IMR-90 (cell line): ENCODE measurements at regions not wholly inside any gene's neighbourhood (a gene's known extent, or its start where the extent isn't known, plus 50 kb on each side); places are given as distances from the start of the nearest gene placed in this dataset.

Experiments
- ATAC-seq: fragments of 200-7000 bp; cut with Tn5 transposase; 2 replicates; pipeline ENCODE4 v1.9.1; 2020; ENCODE audit warnings: low read depth, mild to moderate bottlenecking, moderate library complexity
- BruUV-seq: library from RNA; stranded (reverse); fragments of 400-500 nt; replicated peaks from 2 replicates; lab custom pipeline; 2021; lab: Mats Ljungman, UMichigan
- CTCF ChIA-PET: fragments of 300-600 bp; formaldehyde crosslinking; extraction: SDS; loops from one replicate; lab custom pipeline; 2021; ENCODE audit warnings: antibody characterized with exemption; lab: Yijun Ruan, JAX
- POLR2A ChIA-PET: fragments of 300-600 bp; sonication (Branson Sonifier 250); formaldehyde crosslinking; loops from one replicate; lab custom pipeline; 2022; ENCODE audit warnings: antibody characterized with exemption; ENCODE audit not compliant: unreplicated experiment; lab: Charles Lee
- DNase-seq: peaks from one replicate; pipeline ENCODE4 v3.0.0; 2013
- H2AFZ ChIP-seq: replicated peaks from 2 replicates; pipeline ENCODE3; 2013; ENCODE audit warnings: low read length, mild to moderate bottlenecking; ENCODE audit not compliant: poor library complexity
- H2AK5ac ChIP-seq: 2 replicates; pipeline ENCODE4 v1.6.1; 2013; ENCODE audit warnings: low read depth, low read length, inconsistent platforms
- H2AK9ac ChIP-seq: replicated peaks from 2 replicates; pipeline ENCODE3; 2013; ENCODE audit warnings: mild to moderate bottlenecking, low read depth, low read length, moderate library complexity; ENCODE audit not compliant: poor library complexity
- H2BK120ac ChIP-seq: 2 replicates; pipeline ENCODE4 v1.6.1; 2013; ENCODE audit warnings: low read depth, low read length, inconsistent platforms
- H2BK15ac ChIP-seq: 3 replicates; pipeline ENCODE4 v1.6.1; 2013; ENCODE audit warnings: low read depth, low read length, inconsistent platforms
- H2BK20ac ChIP-seq: 2 replicates; pipeline ENCODE4 v1.6.1; 2013; ENCODE audit warnings: low read depth, mild to moderate bottlenecking, inconsistent platforms, low read length, moderate library complexity
- H2BK5ac ChIP-seq: 2 replicates; pipeline ENCODE4 v1.6.1; 2013; ENCODE audit warnings: mild to moderate bottlenecking, low read depth, low read length, inconsistent platforms; ENCODE audit not compliant: poor library complexity, severe bottlenecking
- H3K14ac ChIP-seq: replicated peaks from 2 replicates; pipeline ENCODE4 v1.6.1; 2013; ENCODE audit warnings: low read depth, low read length, inconsistent platforms
- H3K18ac ChIP-seq: 2 replicates; pipeline ENCODE4 v1.6.1; 2013; ENCODE audit warnings: low read depth, low read length, control low read depth
- H3K23ac ChIP-seq: 2 replicates; pipeline ENCODE4 v1.6.1; 2013; ENCODE audit warnings: low read depth, low read length, inconsistent platforms
- H3K27ac ChIP-seq: 2 replicates; pipeline ENCODE4 v1.5.1; 2013; ENCODE audit warnings: mild to moderate bottlenecking, control low read depth, low read length; ENCODE audit not compliant: insufficient read depth
- H3K27me3 ChIP-seq: 2 replicates; pipeline ENCODE4 v1.6.1; 2013; ENCODE audit warnings: low read length; ENCODE audit not compliant: control insufficient read depth, insufficient read depth
- H3K36me3 ChIP-seq: 2 replicates; pipeline ENCODE4 v1.6.1; 2013; ENCODE audit warnings: low read length, mixed read lengths; ENCODE audit not compliant: control insufficient read depth, insufficient read depth
- H3K4ac ChIP-seq: 2 replicates; pipeline ENCODE4 v1.6.1; 2013; ENCODE audit warnings: low read depth, low read length, inconsistent platforms
- H3K4me1 ChIP-seq: 2 replicates; pipeline ENCODE4 v1.6.1; 2013; ENCODE audit warnings: low read length, mixed read lengths; ENCODE audit not compliant: control insufficient read depth, insufficient read depth
- H3K4me2 ChIP-seq: 2 replicates; pipeline ENCODE4 v1.6.1; 2013; ENCODE audit warnings: low read depth, mild to moderate bottlenecking, control low read depth, low read length, moderate library complexity
- H3K4me3 ChIP-seq: 2 replicates; pipeline ENCODE4 v1.5.1; 2013; ENCODE audit warnings: low read depth, mild to moderate bottlenecking, control low read depth, low read length, moderate library complexity; ENCODE audit not compliant: insufficient read depth
- H3K56ac ChIP-seq: 2 replicates; pipeline ENCODE4 v1.6.1; 2013; ENCODE audit warnings: low read length, inconsistent platforms; ENCODE audit not compliant: insufficient read depth; ENCODE audit errors: extremely low read depth
- H3K79me1 ChIP-seq, 2 experiments: 2 replicates each; pipeline ENCODE4 v1.6.1; 2013; ENCODE audit warnings: low read length in 2 of 2, inconsistent platforms in 1 of 2, low read depth in 1 of 2
- H3K9ac ChIP-seq: 2 replicates; pipeline ENCODE4 v1.6.1; 2013; ENCODE audit warnings: low read depth, low read length, control low read depth
- H3K9me1 ChIP-seq: 2 replicates; pipeline ENCODE4 v1.6.1; 2013; ENCODE audit warnings: low read length, inconsistent platforms; ENCODE audit not compliant: insufficient read depth
- H3K9me3 ChIP-seq: 2 replicates; pipeline ENCODE4 v1.6.1; 2013; ENCODE audit warnings: low read length; ENCODE audit not compliant: control insufficient read depth, insufficient read depth
- H4K20me1 ChIP-seq: 2 replicates; pipeline ENCODE4 v1.6.1; 2013; ENCODE audit warnings: low read length, inconsistent platforms; ENCODE audit not compliant: insufficient read depth
- H4K5ac ChIP-seq: 2 replicates; pipeline ENCODE4 v1.6.1; 2013; ENCODE audit warnings: mild to moderate bottlenecking, low read depth, low read length, control low read depth
- H4K8ac ChIP-seq, 2 experiments: 2 replicates each; pipeline ENCODE4 v1.6.1; 2013; ENCODE audit warnings: low read depth in 2 of 2, low read length in 2 of 2, control low read depth in 1 of 2, inconsistent platforms in 1 of 2
- H4K91ac ChIP-seq: 2 replicates; pipeline ENCODE4 v1.6.1; 2013; ENCODE audit warnings: low read depth, low read length, inconsistent platforms; ENCODE audit not compliant: insufficient read depth
- BHLHE40 ChIP-seq: fragments of 150-350 bp; IDR thresholded peaks from 2 replicates; pipeline ENCODE4 v1.6.1; 2016; ENCODE audit warnings: mild to moderate bottlenecking, low read depth, low read length
- CEBPB ChIP-seq: IDR thresholded peaks from 2 replicates; pipeline ENCODE4 v1.6.1; 2012; ENCODE audit warnings: low read depth, low read length, improper control_type of control experiment
- CHD1 ChIP-seq: IDR thresholded peaks from 2 replicates; pipeline ENCODE4 v1.6.1; 2012; ENCODE audit warnings: low read depth, low read length, improper control_type of control experiment
- FOS ChIP-seq: fragments of 150-350 bp; IDR thresholded peaks from 2 replicates; pipeline ENCODE4 v1.6.1; 2016; ENCODE audit warnings: low read depth, low read length
- MAFK ChIP-seq: IDR thresholded peaks from 2 replicates; pipeline ENCODE4 v1.6.1; 2012; ENCODE audit warnings: low read depth, low read length, improper control_type of control experiment
- MAZ ChIP-seq: IDR thresholded peaks from 2 replicates; pipeline ENCODE4 v1.6.1; 2012; ENCODE audit warnings: low read depth, mild to moderate bottlenecking, low read length, improper control_type of control experiment, moderate library complexity, borderline replicate concordance
- MXI1 ChIP-seq: IDR thresholded peaks from 2 replicates; pipeline ENCODE4 v1.6.1; 2012; ENCODE audit warnings: low read depth, mild to moderate bottlenecking, low read length, moderate library complexity, borderline replicate concordance
- NFE2L2 ChIP-seq: fragments of 150-350 bp; IDR thresholded peaks from 2 replicates; pipeline ENCODE4 v1.6.1; 2016; ENCODE audit warnings: low read depth, mild to moderate bottlenecking, low read length
- POLR2A ChIP-seq: IDR thresholded peaks from 2 replicates; pipeline ENCODE4 v1.6.1; 2012; ENCODE audit warnings: mild to moderate bottlenecking, low read depth, low read length
- RCOR1 ChIP-seq: IDR thresholded peaks from 2 replicates; pipeline ENCODE4 v1.6.1; 2012; ENCODE audit warnings: mild to moderate bottlenecking, low read length, improper control_type of control experiment; ENCODE audit not compliant: insufficient replicate concordance
- RFX5 ChIP-seq: IDR thresholded peaks from 2 replicates; pipeline ENCODE4 v1.8.0; 2012; ENCODE audit warnings: low read depth, mild to moderate bottlenecking, low read length, moderate library complexity
- SMC3 ChIP-seq: fragments of 150-350 bp; IDR thresholded peaks from 2 replicates; pipeline ENCODE4 v1.6.1; 2016; ENCODE audit warnings: low read depth, mild to moderate bottlenecking, antibody characterized with exemption, low read length, moderate library complexity
- USF2 ChIP-seq: fragments of 150-350 bp; IDR thresholded peaks from 2 replicates; pipeline ENCODE4 v1.6.1; 2017; ENCODE audit warnings: mild to moderate bottlenecking, antibody characterized with exemption, low read length, low read depth
- WGBS, 2 experiments: methylation state at CpG; one replicate each; pipeline versions ENCODE4 v1.1.5 to v1.1.7; 2013; ENCODE audit warnings: missing lambda C conversion rate in 2 of 2; ENCODE audit not compliant: insufficient read length in 1 of 2; ENCODE audit errors: extremely low coverage in 2 of 2; 5-methylcytosine and 5-hydroxymethylcytosine counted together
- dilution Hi-C: fragments of 300-500 bp; cut with HindIII; formaldehyde crosslinking; loops from one replicate; pipeline ENCODE4 v1.14.3; 2018; ENCODE audit warnings: low sequenced_read_pairs; ENCODE audit not compliant: unreplicated experiment
- in situ Hi-C: fragments of 300-500 bp; cut with MboI; formaldehyde crosslinking; loops from 3 replicates; pipeline ENCODE4 v1.14.3; 2019; ENCODE audit warnings: low sequenced_read_pairs, inconsistent platforms, mixed read lengths
- intact Hi-C: fragments of 100-400 bp; cut with micrococcal nuclease; formaldehyde crosslinking; loops from 2 replicates; pipeline ENCODE4 v1.10.0; 2022
- TF ChIP-seq, protein P1 (sequence below): fragments of 150-350 bp; IDR thresholded peaks from 2 replicates; pipeline ENCODE4 v1.6.1; 2016; ENCODE audit warnings: low read depth, mild to moderate bottlenecking, low read length, moderate library complexity, borderline replicate concordance

GRCh38 chr2:224174521-224174920 lies 135.4 kb upstream of the SERPINE2 start:
- no peak overlapping the region for H3K56ac ChIP-seq
- TF ChIP-seq MXI1 (no peak), CHD1 (no peak), CEBPB (no peak), POLR2A (no peak), SMC3 (no peak), MAFK (no peak), MAZ (no peak), BHLHE40 (no peak), RCOR1 (no peak), RFX5 (no peak), FOS (no peak), NFE2L2 (no peak), USF2 (no peak)
- TF ChIP-seq, protein P1, sequence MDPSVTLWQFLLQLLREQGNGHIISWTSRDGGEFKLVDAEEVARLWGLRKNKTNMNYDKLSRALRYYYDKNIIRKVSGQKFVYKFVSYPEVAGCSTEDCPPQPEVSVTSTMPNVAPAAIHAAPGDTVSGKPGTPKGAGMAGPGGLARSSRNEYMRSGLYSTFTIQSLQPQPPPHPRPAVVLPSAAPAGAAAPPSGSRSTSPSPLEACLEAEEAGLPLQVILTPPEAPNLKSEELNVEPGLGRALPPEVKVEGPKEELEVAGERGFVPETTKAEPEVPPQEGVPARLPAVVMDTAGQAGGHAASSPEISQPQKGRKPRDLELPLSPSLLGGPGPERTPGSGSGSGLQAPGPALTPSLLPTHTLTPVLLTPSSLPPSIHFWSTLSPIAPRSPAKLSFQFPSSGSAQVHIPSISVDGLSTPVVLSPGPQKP = no peak
- H2BK15ac ChIP-seq = no peak overlapping the region
- H3K36me3 ChIP-seq = no peaks in the 10 kb centered on the region
- no peaks in the 10 kb centered on the region for H4K20me1 ChIP-seq
- no peak overlapping the region for H3K9ac ChIP-seq
- WGBS, 2 experiments = no CpG with 5 or more reads among the region's 1 CpG
- no peak for DNase-seq
- H4K5ac ChIP-seq = no peak overlapping the region
- no peak overlapping the region for H2BK20ac ChIP-seq
- in situ Hi-C loops (no loop called here), intact Hi-C loops (no loop called here), dilution Hi-C loops (no loop called here)
- H2AK5ac ChIP-seq = no peak overlapping the region
- H2AFZ ChIP-seq = no peak overlapping the region
- H2BK120ac ChIP-seq = no peak overlapping the region
- no peak overlapping the region for H4K91ac ChIP-seq
- H3K4me1 ChIP-seq = peaks cover 2% of the 10 kb centered on the region
- no peak for ATAC-seq
- POLR2A ChIA-PET = no interaction called here
- no TSS peak for BruUV-seq
- no peak overlapping the region for H2AK9ac ChIP-seq
- no peaks in the 10 kb centered on the region for H3K79me1 ChIP-seq
- H3K4ac ChIP-seq = no peak overlapping the region
- no peak overlapping the region for H3K4me3 ChIP-seq
- CTCF ChIA-PET = no interaction called here
- H3K9me1 ChIP-seq = 0 out of 2 replicates have a peak, but pooled peaks cover 2% of the 10 kb centered on the region
- H3K14ac ChIP-seq = no peak overlapping the region
- H2BK5ac ChIP-seq = no peak overlapping the region
- H3K4me2 ChIP-seq = no peak overlapping the region
- no peak overlapping the region for H4K8ac ChIP-seq
- no peaks in the 10 kb centered on the region for H3K27me3 ChIP-seq
- no peak overlapping the region for H3K18ac ChIP-seq
- no peak overlapping the region for H3K27ac ChIP-seq
- H3K9me3 ChIP-seq = no peaks in the 10 kb centered on the region
- no peak overlapping the region for H3K23ac ChIP-seq
